ENCODE measurements at regions not wholly inside any gene's neighbourhood (a gene's known extent, or its start where the extent isn't known, plus 50 kb on each side); places are given as distances from the start of the nearest gene placed in this dataset.

DNA sequence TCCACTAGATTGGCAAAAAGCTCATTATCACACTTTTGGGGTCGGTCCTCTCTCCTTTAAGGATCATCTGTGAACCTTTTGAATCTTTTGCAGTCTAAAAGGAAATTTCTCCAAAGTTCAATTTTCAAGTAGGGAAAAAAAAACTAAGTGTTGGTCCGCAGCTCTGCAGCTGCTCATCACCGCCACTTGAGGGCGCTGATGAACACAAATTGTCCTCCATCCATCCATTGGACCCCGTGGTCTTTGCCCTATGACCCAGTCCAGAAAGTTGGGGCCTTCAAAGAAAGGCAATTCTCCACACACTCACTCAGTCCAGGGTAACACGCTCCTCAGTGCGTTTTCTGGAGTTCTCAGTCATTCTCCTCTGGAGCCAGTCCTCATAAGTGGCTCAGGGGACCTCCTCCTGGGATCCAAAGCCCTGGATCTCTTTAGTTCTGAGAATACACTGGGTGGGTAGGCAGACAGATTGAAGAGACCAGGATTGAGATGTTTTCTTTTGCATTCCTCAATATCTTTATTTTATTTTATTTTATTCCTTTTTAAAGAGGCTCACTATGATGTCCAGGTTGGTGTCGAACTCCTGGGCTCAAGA lies 63.6 kb upstream of the SLC28A3 start:
- H3K4me3 ChIP-seq (replicated peaks; ENCODE audit: low read depth, low read length): no peak overlapping the region
- DNase-seq (ENCODE audit: low read depth): no peak
- TF ChIP-seq, protein P1, sequence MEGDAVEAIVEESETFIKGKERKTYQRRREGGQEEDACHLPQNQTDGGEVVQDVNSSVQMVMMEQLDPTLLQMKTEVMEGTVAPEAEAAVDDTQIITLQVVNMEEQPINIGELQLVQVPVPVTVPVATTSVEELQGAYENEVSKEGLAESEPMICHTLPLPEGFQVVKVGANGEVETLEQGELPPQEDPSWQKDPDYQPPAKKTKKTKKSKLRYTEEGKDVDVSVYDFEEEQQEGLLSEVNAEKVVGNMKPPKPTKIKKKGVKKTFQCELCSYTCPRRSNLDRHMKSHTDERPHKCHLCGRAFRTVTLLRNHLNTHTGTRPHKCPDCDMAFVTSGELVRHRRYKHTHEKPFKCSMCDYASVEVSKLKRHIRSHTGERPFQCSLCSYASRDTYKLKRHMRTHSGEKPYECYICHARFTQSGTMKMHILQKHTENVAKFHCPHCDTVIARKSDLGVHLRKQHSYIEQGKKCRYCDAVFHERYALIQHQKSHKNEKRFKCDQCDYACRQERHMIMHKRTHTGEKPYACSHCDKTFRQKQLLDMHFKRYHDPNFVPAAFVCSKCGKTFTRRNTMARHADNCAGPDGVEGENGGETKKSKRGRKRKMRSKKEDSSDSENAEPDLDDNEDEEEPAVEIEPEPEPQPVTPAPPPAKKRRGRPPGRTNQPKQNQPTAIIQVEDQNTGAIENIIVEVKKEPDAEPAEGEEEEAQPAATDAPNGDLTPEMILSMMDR (IDR thresholded peaks at IDR 0.05; ENCODE audit: low read length, missing control alignments): peak; percentile 59

- TF ChIP-seq, protein P1 (IDR thresholded peaks at IDR 0.05; ENCODE audit: low read length, missing control alignments): no peak
- no peak for DNase-seq (ENCODE audit: low read depth)
- no peak overlapping the region for H3K4me3 ChIP-seq (replicated peaks; ENCODE audit: low read depth, low read length)
These were observed 65.1 kb upstream of the SLC28A3 start for GRCh38 chr9:84405667-84406066.

- H3K4me3 ChIP-seq (replicated peaks; ENCODE audit: low read depth, low read length): no peak overlapping the region
- TF ChIP-seq, protein P1 (IDR thresholded peaks at IDR 0.05; ENCODE audit: low read length, missing control alignments): no peak
- DNase-seq (ENCODE audit: low read depth): no peak
These were observed 67.9 kb upstream of the SLC28A3 start for GRCh38 chr9:84408416-84408815.

DNA sequence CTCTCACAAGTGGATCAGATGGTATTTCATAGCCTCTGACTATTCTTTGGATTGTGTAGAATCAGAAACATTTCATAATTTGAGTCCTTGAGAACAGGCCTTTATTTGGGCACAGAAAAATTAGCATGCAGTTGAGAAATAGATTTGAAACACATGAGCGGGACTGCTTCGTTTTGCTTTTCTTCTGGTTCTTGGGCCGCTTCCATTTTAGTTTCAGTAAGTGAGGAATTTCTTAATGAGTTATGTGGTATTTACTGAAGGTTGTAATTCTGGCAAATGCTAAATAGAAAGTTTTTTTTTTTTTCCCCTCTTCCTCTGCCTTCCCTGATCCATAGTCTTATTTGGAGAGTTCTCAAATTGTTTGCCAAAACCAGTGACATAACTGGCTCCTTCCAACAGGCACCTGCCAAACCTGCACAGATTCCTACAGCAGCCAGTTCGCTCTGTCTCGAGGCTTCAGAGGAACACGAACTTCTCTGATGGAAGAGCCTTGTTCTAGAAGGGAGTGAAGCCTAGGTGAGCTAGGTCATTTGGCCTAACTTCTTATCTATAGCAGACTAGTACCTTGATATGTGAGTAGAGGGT lies 71.2 kb upstream of the SLC28A3 start:
- no peak for DNase-seq (ENCODE audit: low read depth)
- H3K4me3 ChIP-seq (replicated peaks; ENCODE audit: low read depth, low read length): no peak overlapping the region
- TF ChIP-seq, protein P1 (IDR thresholded peaks at IDR 0.05; ENCODE audit: low read length, missing control alignments): no peak

GRCh38 chr9:84412654-84413053 lies 72.1 kb upstream of the SLC28A3 start:
- TF ChIP-seq, protein P1 (IDR thresholded peaks at IDR 0.05; ENCODE audit: low read length, missing control alignments): no peak
- no peak overlapping the region for H3K4me3 ChIP-seq (replicated peaks; ENCODE audit: low read depth, low read length)
- DNase-seq (ENCODE audit: low read depth): no peak

DNA sequence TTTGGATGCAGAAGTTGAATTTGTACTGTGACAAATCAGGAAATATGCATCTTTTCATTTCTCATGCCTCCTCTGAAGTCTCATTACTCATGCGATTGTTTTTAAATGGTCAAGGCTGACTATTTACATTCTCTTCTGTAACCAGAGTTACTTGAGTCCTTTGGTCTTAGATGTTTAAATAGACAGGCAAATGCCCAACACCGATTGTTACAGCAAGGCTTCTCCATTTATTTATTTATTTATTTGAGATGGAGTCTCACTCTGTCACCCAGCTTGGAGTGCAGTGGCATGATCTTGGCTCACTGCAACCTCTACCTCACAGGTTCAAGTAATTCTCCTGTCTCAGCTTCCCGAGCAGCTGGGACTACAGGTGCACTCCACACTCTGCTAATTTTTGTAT lies 72.7 kb upstream of the SLC28A3 start:
- no peak for DNase-seq (ENCODE audit: low read depth)
- TF ChIP-seq, protein P1 (IDR thresholded peaks at IDR 0.05; ENCODE audit: low read length, missing control alignments): no peak
- H3K4me3 ChIP-seq (replicated peaks; ENCODE audit: low read depth, low read length): no peak overlapping the region
